ENCODE measurements at regions not wholly inside any gene's neighbourhood (a gene's known extent, or its start where the extent isn't known, plus 50 kb on each side); places are given as distances from the start of the nearest gene placed in this dataset.

DNA sequence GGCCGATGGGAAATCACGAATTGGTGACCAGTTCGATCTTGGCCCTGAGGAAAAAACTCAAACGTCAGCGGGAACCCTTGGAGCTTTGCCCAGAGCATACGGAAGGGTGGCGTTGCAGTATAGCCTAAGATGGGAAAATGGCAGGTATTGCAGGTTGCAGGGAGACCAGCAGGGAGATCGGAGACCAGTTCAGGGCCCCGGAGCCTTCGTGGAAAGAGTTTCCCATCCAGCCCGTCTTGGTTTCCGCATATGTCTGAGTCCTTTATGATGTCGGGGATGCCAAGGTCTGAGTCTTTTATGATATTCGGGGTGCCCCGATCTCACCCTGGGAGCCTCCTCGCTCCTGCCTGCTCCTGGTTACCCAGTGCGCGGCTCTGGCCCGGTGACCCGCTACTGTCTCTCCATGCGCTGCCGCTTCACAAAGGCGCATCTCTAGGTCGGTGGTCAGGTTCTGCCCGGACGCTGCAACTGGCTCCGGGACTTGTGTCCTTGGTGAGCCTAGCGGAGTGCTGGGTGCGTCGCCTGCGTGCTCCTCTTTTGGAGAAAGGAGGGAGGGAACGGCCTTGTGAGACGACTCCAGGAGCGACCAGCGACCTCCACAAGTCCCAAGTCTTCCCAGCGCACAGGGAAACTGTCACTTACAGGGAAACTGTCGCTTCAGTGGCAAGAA, 94.2 kb downstream of the PRKAB2 start:
- no peak for DNase-seq (ENCODE audit: low spot score in 2 of 2)
- 9 to 23% methylated on average over 27 to 29 of the region's 37 CpGs for WGBS, 2 donors
- no peak overlapping the region for H3K27ac ChIP-seq
- no peaks in the 10 kb centered on the region for H3K9me3 ChIP-seq
- TF ChIP-seq, protein P1, sequence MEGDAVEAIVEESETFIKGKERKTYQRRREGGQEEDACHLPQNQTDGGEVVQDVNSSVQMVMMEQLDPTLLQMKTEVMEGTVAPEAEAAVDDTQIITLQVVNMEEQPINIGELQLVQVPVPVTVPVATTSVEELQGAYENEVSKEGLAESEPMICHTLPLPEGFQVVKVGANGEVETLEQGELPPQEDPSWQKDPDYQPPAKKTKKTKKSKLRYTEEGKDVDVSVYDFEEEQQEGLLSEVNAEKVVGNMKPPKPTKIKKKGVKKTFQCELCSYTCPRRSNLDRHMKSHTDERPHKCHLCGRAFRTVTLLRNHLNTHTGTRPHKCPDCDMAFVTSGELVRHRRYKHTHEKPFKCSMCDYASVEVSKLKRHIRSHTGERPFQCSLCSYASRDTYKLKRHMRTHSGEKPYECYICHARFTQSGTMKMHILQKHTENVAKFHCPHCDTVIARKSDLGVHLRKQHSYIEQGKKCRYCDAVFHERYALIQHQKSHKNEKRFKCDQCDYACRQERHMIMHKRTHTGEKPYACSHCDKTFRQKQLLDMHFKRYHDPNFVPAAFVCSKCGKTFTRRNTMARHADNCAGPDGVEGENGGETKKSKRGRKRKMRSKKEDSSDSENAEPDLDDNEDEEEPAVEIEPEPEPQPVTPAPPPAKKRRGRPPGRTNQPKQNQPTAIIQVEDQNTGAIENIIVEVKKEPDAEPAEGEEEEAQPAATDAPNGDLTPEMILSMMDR (IDR thresholded peaks at IDR 0.05), result no peak
- TF ChIP-seq EP300 (IDR thresholded peaks at IDR 0.05), result no peak
- TF ChIP-seq POLR2A (IDR thresholded peaks at IDR 0.05), result no peak
- no peaks in the 10 kb centered on the region for H3K36me3 ChIP-seq
- H3K4me1 ChIP-seq, result peaks cover 0 to 40% (median 0%) of the 10 kb centered on the region in 4 donors
- no peak overlapping the region for H3K4me3 ChIP-seq
- H3K27me3 ChIP-seq, result peaks cover 0 to 96% of the 10 kb centered on the region in 2 donors

DNA sequence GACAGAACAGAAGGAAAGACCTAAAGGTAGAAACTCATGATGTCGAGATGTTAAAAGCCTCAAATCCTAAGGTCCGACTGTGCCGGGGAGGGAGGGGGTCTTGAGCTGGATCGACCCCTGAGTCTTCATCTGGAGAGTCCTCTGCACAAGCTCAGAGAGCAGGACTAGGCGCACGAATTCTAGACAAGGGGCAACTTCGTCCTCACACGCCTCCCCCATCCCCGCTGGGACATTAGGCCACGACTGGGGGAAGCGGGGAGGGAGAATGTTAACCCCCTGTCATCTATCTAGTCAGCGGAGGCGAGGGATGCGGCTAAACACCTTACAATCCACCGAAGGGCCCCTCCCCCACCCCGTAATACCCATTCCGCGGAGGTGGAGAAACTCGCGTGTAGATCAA, 94.7 kb downstream of the PRKAB2 start:
- 3 to 24% methylated on average over 19 to 20 of the region's 20 CpGs for WGBS, 2 donors
- no peaks in the 10 kb centered on the region for H3K9me3 ChIP-seq
- H3K4me1 ChIP-seq, result peaks cover 0 to 45% (median 0%) of the 10 kb centered on the region in 4 donors
- TF ChIP-seq EP300 (IDR thresholded peaks at IDR 0.05), result no peak
- TF ChIP-seq POLR2A (IDR thresholded peaks at IDR 0.05), result no peak
- TF ChIP-seq, protein P1 (IDR thresholded peaks at IDR 0.05), result no peak
- H3K36me3 ChIP-seq, result no peaks in the 10 kb centered on the region
- no peak overlapping the region for H3K4me3 ChIP-seq
- no peak for DNase-seq (ENCODE audit: low spot score in 2 of 2)
- no peak overlapping the region for H3K27ac ChIP-seq
- H3K27me3 ChIP-seq, result peaks cover 0 to 97% of the 10 kb centered on the region in 2 donors

DNA sequence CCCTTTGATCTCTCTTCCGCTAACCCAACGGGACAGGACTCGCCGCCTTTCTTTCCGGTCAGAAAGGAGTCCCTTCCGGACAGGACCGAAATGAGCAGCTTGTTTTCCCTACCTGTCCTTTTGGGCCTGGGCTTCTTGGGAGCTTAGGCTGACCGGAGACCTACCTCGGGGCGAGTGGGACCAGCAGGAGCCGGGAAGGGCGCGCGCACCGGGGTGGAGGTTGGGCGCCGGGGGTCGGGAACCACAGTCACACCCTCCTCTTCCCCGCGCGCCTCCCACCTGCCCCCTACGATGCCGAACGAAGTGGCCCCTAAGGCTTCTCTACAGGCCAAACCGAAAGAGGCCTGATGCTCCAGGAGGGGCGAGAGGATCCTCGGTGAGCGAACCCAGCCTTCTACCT, 95.2 kb downstream of the PRKAB2 start:
- peaks cover 0 to 97% of the 10 kb centered on the region in 2 donors for H3K27me3 ChIP-seq
- H3K36me3 ChIP-seq, result no peaks in the 10 kb centered on the region
- peaks cover 0 to 48% (median 0%) of the 10 kb centered on the region in 4 donors for H3K4me1 ChIP-seq
- WGBS, 2 donors, result 13 to 28% methylated on average over 21 to 28 of the region's 28 CpGs
- H3K27ac ChIP-seq, result no peak overlapping the region
- TF ChIP-seq POLR2A (IDR thresholded peaks at IDR 0.05), result no peak
- no peak for TF ChIP-seq EP300 (IDR thresholded peaks at IDR 0.05)
- TF ChIP-seq, protein P1 (IDR thresholded peaks at IDR 0.05), result no peak
- no peak overlapping the region for H3K4me3 ChIP-seq
- no peaks in the 10 kb centered on the region for H3K9me3 ChIP-seq
- DNase-seq (ENCODE audit: low spot score in 2 of 2), result no peak

DNA sequence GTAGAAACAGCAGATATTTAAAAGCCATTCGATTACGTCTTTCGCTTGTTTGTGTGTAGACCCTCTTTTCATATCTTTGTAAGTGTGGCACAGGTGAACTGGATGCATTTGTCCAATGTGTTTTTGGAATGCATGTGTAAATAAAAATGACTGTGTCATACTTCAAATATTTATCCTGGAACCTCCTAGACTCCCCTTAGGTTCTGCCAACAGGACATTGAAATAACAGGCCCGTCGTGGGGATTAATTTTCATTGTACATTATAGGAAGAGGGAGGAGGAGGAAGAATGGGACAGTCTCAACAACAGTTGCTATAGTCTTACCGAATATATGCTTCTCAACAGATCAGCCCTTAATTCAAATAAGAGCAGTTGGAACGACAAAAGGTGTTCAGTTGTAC, 95.8 kb downstream of the PRKAB2 start:
- no peak for DNase-seq (ENCODE audit: low spot score in 2 of 2)
- WGBS, 2 donors, result 72 to 73% methylated on average over 7 of the region's 7 CpGs
- Histone ChIP-seq H3K4me3 (no peak overlapping the region), H3K9me3 (no peaks in the 10 kb centered on the region), H3K27ac (no peak overlapping the region), H3K27me3 (peaks cover 0 to 99% of the 10 kb centered on the region in 2 donors), H3K4me1 (peaks cover 0 to 48% (median 0%) of the 10 kb centered on the region in 4 donors), H3K36me3 (no peaks in the 10 kb centered on the region)
- TF ChIP-seq POLR2A (IDR thresholded peaks at IDR 0.05) (no peak), EP300 (IDR thresholded peaks at IDR 0.05) (no peak)
- TF ChIP-seq, protein P1 (IDR thresholded peaks at IDR 0.05), result no peak
